PC-3 (cell line): ENCODE measurements at regions not wholly inside any gene's neighbourhood (a gene's known extent, or its start where the extent isn't known, plus 50 kb on each side); places are given as distances from the start of the nearest gene placed in this dataset.

ENCODE experiments used
- ATAC-seq: fragments of 200-7000 bp; cut with Tn5 transposase; 2 replicates; pipeline ENCODE4 v1.9.1; 2020; ENCODE audit warnings: mild to moderate bottlenecking, moderate library complexity
- BruUV-seq: library from RNA; stranded (reverse); fragments of 400-500 nt; replicated peaks from 2 replicates; lab custom pipeline; 2021; lab: Mats Ljungman, UMichigan
- CTCF ChIA-PET: fragments of 300-600 bp; sonication (Branson Sonifier 250); formaldehyde crosslinking; loops from one replicate; lab custom pipeline; 2022; ENCODE audit warnings: antibody characterized with exemption; lab: Charles Lee
- POLR2A ChIA-PET: fragments of 300-600 bp; sonication (Branson Sonifier 250); formaldehyde crosslinking; loops from one replicate; lab custom pipeline; 2022; ENCODE audit warnings: antibody characterized with exemption; ENCODE audit not compliant: unreplicated experiment; lab: Charles Lee
- DNase-seq: peaks from one replicate; pipeline ENCODE4 v3.0.0-alpha.2; 2015
- H2AFZ ChIP-seq: fragments of 300-600 bp; sonication (generic); 2 replicates; pipeline ENCODE4 v1.6.0; 2016; ENCODE audit warnings: antibody characterized with exemption, low read length
- H3F3A ChIP-seq: fragments of 300-600 bp; sonication (generic); one replicate; pipeline ENCODE4 v1.6.0; 2017; ENCODE audit warnings: antibody characterized with exemption, low read length, control low read depth, mild to moderate bottlenecking; ENCODE audit not compliant: unreplicated experiment
- H3K27ac ChIP-seq: fragments of 300-600 bp; sonication (generic); 2 replicates; pipeline ENCODE4 v1.5.1; 2016; ENCODE audit warnings: mild to moderate bottlenecking, low read length
- H3K27me3 ChIP-seq: fragments of 300-600 bp; sonication (generic); 2 replicates; pipeline ENCODE4 v1.6.1; 2016; ENCODE audit warnings: low read length, mixed read lengths
- H3K36me3 ChIP-seq: fragments of 300-600 bp; sonication (generic); 2 replicates; pipeline ENCODE4 v1.6.1; 2016; ENCODE audit warnings: low read depth, mixed run types, low read length, mixed read lengths
- H3K4me1 ChIP-seq: fragments of 300-600 bp; sonication (generic); 2 replicates; pipeline ENCODE4 v1.5.1; 2016; ENCODE audit warnings: low read length; ENCODE audit not compliant: insufficient read depth
- H3K4me2 ChIP-seq: fragments of 300-600 bp; sonication (generic); 2 replicates; pipeline ENCODE4 v1.6.0; 2016; ENCODE audit warnings: low read length
- H3K4me3 ChIP-seq: fragments of 300-600 bp; sonication (generic); 2 replicates; pipeline ENCODE4 v1.5.1; 2016; ENCODE audit warnings: mild to moderate bottlenecking, low read length, mixed read lengths
- H3K79me2 ChIP-seq: fragments of 300-600 bp; sonication (generic); 2 replicates; pipeline ENCODE4 v1.6.1; 2017; ENCODE audit warnings: low read length, mixed read lengths
- H3K9ac ChIP-seq: fragments of 300-600 bp; sonication (generic); 2 replicates; pipeline ENCODE4 v1.6.0; 2016; ENCODE audit warnings: mild to moderate bottlenecking, low read length
- H3K9me2 ChIP-seq: fragments of 300-600 bp; sonication (generic); replicated peaks from 2 replicates; pipeline ENCODE4 v1.6.1; 2016; ENCODE audit warnings: mixed run types, low read length, mixed read lengths
- H3K9me3 ChIP-seq: fragments of 300-600 bp; sonication (generic); 2 replicates; pipeline ENCODE4 v1.6.1; 2016; ENCODE audit warnings: low read length, mixed read lengths
- H4K20me1 ChIP-seq: fragments of 300-600 bp; sonication (generic); 2 replicates; pipeline ENCODE4 v1.6.1; 2016; ENCODE audit warnings: low read length, mixed read lengths
- EZH2 ChIP-seq: fragments of 300-600 bp; sonication (generic); IDR thresholded peaks from one replicate; pipeline ENCODE4 v1.6.1; 2017; ENCODE audit warnings: antibody characterized with exemption, mild to moderate bottlenecking, low read length; ENCODE audit not compliant: unreplicated experiment
- EZH2phosphoT487 ChIP-seq: fragments of 300-600 bp; sonication (generic); IDR thresholded peaks from 2 replicates; pipeline ENCODE4 v1.6.1; 2018; ENCODE audit warnings: mild to moderate bottlenecking, antibody characterized with exemption, low read length, borderline replicate concordance
- intact Hi-C: fragments of 100-400 bp; cut with micrococcal nuclease; formaldehyde crosslinking; loops from 2 replicates; pipeline ENCODE4 v1.9.0; 2023
- TF ChIP-seq, protein P1 (sequence below): fragments of 300-600 bp; sonication (generic); conservative IDR thresholded peaks from 2 replicates; pipeline ENCODE4 v1.5.1; 2017; ENCODE audit warnings: antibody characterized with exemption, low read depth, mild to moderate bottlenecking, low read length

DNA sequence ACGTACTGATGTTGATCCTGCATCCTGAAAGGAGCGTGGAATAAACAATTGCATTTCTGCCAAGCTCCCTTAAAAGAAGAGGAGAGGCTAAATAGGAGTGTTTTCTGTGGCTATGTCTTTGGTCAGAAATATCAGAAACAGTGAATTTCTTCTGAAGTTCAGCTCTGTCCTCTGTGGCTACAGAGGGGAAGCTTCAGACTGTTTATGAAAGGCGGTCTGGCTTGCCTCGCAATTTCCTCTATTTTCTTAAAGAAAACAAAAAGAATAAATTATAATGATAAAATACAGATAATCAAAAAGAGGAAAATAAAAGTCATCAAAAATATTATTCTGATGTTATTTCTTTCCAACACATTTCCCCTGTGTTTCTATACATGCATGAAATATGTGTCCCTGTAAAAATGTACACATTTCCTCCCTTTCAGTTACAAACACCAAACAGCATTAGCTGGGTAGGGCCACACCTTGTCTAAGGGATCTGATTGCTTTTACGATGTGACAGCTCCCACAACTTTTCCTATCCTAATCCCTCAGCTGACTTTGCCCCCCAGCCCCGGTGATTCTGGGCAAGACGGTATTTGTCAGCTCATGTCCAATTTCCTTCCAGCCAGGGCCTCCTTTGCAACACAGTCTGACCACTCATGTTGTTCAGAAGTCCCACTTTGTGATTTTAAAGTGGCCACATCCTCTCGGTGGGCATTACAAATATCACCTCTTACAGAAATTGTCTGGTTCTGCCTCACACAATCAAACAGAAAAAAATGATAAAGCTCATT is 439.0 kb downstream of the HS3ST3B1 start:
- TF ChIP-seq, protein P1, sequence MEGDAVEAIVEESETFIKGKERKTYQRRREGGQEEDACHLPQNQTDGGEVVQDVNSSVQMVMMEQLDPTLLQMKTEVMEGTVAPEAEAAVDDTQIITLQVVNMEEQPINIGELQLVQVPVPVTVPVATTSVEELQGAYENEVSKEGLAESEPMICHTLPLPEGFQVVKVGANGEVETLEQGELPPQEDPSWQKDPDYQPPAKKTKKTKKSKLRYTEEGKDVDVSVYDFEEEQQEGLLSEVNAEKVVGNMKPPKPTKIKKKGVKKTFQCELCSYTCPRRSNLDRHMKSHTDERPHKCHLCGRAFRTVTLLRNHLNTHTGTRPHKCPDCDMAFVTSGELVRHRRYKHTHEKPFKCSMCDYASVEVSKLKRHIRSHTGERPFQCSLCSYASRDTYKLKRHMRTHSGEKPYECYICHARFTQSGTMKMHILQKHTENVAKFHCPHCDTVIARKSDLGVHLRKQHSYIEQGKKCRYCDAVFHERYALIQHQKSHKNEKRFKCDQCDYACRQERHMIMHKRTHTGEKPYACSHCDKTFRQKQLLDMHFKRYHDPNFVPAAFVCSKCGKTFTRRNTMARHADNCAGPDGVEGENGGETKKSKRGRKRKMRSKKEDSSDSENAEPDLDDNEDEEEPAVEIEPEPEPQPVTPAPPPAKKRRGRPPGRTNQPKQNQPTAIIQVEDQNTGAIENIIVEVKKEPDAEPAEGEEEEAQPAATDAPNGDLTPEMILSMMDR: no peak
- TF ChIP-seq EZH2phosphoT487: no peak
- H3K79me2 ChIP-seq: no peaks in the 10 kb centered on the region
- H3K27ac ChIP-seq: 0 out of 2 replicates have a peak overlapping the region, but pooled peaks have one; percentile 93
- H3F3A ChIP-seq: peaks cover 13% of the 10 kb centered on the region
- CTCF ChIA-PET: no interaction called here
- H3K9me2 ChIP-seq: no peaks in the 10 kb centered on the region
- H3K36me3 ChIP-seq: no peaks in the 10 kb centered on the region
- ATAC-seq: no peak
- H3K9ac ChIP-seq: no peak overlapping the region
- H3K4me3 ChIP-seq: no peak overlapping the region
- POLR2A ChIA-PET: no interaction called here
- H2AFZ ChIP-seq: peak overlapping the region; percentile 56; the same call in 1 of the 2 replicates
- BruUV-seq: no TSS peak
- peak overlapping the region; percentile 11; the same call in 1 of the 2 replicates for H3K4me2 ChIP-seq
- no peak for DNase-seq
- no peaks in the 10 kb centered on the region for H3K9me3 ChIP-seq
- intact Hi-C loops: no loop called here
- H3K27me3 ChIP-seq: no peaks in the 10 kb centered on the region
- no peaks in the 10 kb centered on the region for H4K20me1 ChIP-seq
- peaks cover 45% of the 10 kb centered on the region for H3K4me1 ChIP-seq

DNA sequence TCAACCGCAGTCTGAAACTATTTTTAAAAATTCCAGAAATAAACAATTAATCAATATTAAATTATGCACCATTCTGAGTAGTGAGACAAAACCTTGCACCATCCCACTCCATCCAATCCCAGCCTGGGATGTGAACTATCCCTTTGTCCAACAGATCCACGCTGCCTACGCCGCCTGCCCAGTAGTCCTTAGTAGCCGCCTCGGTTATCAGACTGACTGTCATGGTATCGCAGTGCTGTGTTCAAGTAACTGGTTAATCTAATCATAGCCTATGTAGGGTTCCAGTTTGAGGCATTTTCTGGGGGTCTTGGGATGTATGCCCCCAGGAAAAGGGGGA is 437.7 kb downstream of the HS3ST3B1 start:
- no peaks in the 10 kb centered on the region for H3K9me2 ChIP-seq
- H3K4me1 ChIP-seq: peaks cover 40% of the 10 kb centered on the region
- H3F3A ChIP-seq: peaks cover 13% of the 10 kb centered on the region
- peak overlapping the region; percentile 93 for H3K27ac ChIP-seq
- no peaks in the 10 kb centered on the region for H3K79me2 ChIP-seq
- no peaks in the 10 kb centered on the region for H3K9me3 ChIP-seq
- DNase-seq (no peak), ATAC-seq (no peak)
- H3K4me2 ChIP-seq: peak overlapping the region; percentile 71
- TF ChIP-seq, protein P1: no peak
- TF ChIP-seq EZH2: no peak
- no peak for TF ChIP-seq EZH2phosphoT487
- H3K27me3 ChIP-seq: no peaks in the 10 kb centered on the region
- H4K20me1 ChIP-seq: no peaks in the 10 kb centered on the region
- H3K9ac ChIP-seq: peak overlapping the region; percentile 45
- H3K4me3 ChIP-seq: peak overlapping the region; percentile 29; the same call in 1 of the 2 replicates
- peak overlapping the region; percentile 56 for H2AFZ ChIP-seq
- no peaks in the 10 kb centered on the region for H3K36me3 ChIP-seq
- POLR2A ChIA-PET: no interaction called here
- intact Hi-C loops: no loop called here
- BruUV-seq: no TSS peak
- CTCF ChIA-PET: no interaction called here

DNA sequence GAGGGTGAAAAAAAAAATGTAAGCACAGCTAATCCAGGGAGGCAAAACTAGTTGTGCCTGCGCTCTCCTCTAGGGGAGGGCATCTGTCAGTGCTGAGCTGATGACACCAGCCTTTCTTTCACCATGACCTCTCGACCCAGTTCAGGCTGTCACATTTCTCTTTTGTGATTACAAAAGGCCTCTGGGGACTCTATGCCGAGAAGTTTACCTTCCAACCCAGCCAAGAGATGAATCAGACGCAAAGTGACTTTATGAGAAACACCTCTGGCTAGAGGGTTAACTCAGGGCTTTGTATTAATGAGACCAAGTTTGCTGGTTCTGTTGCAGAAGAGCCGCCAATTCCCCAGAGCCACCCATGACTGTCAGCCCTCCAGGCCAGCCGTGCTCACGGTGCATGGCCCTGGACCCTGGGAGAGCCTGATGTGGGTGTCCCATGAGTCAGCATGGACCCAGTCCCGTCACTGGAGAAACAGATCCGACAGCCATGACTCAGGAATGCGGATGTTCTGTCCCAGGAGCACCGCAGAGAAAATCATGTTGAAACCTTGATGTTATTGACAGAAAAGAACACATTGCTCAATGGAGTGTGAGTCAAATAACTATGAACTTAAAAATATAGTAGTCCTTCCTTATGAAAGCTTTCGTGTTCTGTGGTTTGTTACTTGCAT is 437.2 kb downstream of the HS3ST3B1 start:
- Histone ChIP-seq H3K4me2 (peak overlapping the region; percentile 71), H3K9me2 (no peaks in the 10 kb centered on the region), H3K27ac (peak overlapping the region; percentile 93), H3K9ac (peak overlapping the region; percentile 3; the same call in 1 of the 2 replicates), H3K79me2 (no peaks in the 10 kb centered on the region), H3K4me1 (peaks cover 40% of the 10 kb centered on the region), H3K4me3 (peak overlapping the region; percentile 29; the same call in 1 of the 2 replicates), H3K27me3 (no peaks in the 10 kb centered on the region), H3F3A (peaks cover 13% of the 10 kb centered on the region), H3K36me3 (no peaks in the 10 kb centered on the region), H2AFZ (peak overlapping the region; percentile 56), H4K20me1 (no peaks in the 10 kb centered on the region), H3K9me3 (no peaks in the 10 kb centered on the region)
- peak; percentile 99 for DNase-seq
- intact Hi-C loops: no loop called here
- ChIA-PET POLR2A (no interaction called here), CTCF (no interaction called here)
- no peak for TF ChIP-seq EZH2phosphoT487
- TF ChIP-seq, protein P1: peak; percentile 62
- TF ChIP-seq EZH2: no peak
- ATAC-seq: no peak; the same call in 1 of the 2 replicates
- BruUV-seq: no TSS peak
